Forelimb muscle (tissue), 1 donor: ENCODE measurements at regions not wholly inside any gene's neighbourhood (a gene's known extent, or its start where the extent isn't known, plus 50 kb on each side); places are given as distances from the start of the nearest gene placed in this dataset.
"Not testable (repeated sequence)": the region's sequence is repeated elsewhere in the genome, so short reads cannot be mapped to it uniquely, and the experiment has no call there.

Experiments
- DNase-seq: peaks from one replicate; pipeline ENCODE4 v3.0.0-alpha.2; 2013; ENCODE audit warnings: low read depth

DNA sequence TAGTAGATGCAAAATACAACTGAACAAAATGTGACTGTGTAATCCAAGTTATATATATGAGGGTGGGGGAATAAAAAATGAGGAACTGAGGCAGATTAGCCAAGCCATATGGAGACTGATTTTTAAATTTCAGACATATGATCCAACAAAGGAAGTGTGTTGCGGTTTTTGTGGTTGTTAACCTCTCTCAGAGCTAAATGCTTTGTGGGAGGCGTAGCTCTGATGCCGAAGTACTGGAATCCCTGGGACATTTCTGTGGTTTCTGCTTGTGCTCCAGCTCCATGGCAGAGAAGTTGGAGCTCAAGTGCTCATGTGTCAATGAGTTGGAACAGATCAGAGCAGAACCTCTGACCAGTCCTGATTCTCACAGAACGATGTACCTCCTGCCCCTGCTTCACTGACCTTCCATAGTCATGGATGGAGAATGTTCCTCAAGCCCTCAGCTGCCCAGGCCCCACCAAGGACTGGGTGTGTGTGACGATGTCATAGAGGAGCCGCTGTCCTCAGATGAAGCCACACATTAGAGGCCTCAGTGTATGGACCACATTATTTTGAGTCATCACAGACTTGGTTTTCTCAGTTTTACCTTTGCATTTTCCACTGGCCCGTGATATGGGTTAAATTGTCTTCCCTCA is 107.6 kb downstream of the SOX1 start:
- no peak for DNase-seq

DNA sequence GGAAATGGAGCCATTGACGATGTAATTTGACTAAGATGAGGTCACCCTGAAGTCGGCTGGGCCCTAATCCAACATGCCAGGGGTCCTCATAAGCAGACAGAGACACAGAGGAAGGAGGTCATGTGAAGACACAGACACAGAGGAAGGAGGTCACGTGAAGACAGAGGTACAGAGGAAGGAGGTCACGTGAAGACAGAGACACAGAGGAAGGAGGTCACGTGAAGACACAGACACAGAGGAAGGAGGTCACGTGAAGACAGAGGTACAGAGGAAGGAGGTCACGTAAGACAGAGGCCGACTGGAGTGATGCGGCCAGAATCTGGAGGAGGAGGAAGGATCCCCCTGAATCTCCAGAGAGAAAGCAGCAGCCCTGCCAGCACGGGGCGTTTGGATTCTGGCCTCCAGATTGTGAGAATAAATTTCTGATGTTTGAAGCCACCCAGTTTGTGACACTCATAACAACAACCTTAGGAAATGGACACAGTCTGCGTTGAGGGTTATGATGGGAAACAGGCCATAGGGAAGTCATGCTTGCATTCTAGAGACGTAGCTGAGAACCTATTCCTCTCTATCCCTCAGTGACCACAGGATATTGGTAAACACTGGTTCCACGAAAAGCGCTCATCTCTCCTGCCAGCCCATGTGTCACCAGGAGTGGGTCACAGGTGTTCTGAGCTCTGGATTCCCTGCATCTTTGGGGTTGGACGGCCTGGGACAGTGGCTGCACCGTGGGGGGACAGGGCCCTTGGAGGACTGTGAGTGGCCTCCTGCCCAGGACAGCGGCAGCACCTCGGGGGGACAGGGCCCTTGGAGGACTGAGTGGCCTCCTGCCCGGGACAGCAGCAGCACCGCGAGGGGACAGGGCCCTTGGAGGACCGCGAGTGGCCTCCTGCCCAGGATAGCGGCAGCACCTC is 108.5 kb downstream of the SOX1 start:
- DNase-seq: no peak

DNA sequence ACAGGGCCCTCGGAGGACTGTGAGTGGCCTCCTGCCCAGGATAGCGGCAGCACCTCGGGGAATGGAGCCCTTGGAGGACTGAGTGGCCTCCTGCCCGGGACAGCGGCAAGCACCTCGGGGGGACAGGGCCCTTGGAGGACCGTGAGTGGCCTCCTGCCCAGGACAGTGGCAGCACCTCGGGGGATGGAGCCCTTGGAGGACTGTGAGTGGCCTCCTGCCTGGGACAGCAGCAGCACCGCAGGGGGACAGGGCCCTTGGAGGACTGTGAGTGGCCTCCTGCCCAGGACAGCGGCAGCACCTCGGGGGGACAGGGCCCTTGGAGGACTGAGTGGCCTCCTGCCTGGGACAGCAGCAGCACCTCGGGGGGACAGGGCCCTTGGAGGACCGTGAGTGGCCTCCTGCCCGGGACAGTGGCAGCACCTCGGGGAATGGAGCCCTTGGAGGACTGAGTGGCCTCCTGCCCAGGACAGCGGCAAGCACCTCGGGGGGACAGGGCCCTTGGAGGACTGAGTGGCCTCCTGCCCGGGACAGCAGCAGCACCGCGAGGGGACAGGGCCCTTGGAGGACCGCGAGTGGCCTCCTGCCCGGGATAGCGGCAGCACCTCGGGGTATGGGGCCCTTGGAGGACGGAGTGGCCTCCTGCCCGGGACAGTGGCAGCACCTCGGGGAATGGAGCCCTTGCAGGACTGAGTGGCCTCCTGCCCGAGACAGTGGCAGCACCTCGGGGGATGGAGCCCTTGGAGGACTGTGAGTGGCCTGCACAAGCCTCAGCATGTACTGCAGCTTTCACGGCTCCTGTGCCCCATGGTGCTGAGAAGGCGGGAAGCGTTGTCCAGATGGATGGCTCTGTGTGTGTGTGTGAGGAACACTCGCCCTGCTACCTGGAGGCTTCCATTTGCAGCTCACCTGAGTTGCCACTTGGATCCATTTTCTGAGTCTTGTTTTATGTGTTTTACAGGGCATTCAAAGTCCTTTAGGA is 109.5 kb downstream of the SOX1 start:
- not testable (repeated sequence) for DNase-seq

DNA sequence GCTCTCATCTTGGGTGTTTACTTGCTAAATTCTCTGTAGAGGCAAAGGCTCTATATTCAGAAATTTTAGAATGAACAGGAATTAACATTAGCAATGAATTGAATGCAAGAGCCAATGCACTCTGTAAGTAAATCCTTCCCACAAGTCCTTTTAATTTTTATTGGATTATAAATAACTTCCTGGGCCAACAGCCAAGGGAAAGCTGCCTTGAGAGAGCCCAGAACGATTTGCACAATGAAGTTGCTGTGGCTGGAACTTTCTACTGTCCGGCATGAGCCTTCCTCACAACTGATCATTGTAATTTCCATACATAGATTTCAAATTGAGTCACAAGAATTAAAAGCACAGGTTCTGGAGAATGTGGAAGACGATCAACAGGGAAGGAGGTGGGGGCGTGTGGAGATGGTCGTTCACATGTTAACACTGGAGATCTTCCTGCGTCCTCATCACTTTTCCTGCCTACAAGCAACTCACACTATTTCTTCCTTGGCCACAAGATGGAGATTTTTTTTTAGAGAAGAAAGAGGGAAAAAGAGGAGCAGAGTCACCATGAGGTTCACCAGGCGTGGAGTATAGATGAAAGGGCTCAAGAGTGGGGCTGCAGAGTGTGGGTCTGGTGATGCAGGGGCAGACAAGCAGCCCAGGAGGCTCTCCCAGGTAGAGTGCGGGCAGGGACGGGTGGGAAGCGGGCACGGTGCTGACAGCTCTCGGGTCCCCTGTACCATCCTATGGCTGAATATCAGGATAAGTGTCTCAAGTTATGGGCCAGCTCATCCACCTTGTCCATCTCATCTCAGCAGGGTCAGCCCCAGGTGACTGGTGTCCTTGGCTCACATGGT is 110.7 kb downstream of the SOX1 start:
- peak; percentile 55 for DNase-seq

DNA sequence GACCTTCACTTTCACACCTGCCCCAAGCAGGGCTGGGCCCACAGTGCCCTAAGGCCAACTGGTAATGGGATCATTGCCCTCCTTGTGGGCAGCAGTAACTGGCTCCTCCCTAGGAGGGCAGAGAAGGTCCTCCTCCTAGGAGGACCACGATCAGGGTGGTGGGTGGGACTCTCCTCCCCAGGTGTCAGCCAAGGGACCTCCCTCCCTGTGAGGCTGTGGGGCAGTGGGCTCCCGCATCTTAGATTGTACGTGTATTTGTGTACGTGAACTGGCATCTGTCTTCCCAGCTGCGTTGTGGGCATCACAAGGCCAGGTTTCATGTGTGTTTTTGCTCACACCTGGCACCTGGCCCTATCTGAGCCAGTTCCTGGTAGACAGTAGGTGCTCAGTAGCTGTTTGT is 111.8 kb downstream of the SOX1 start:
- DNase-seq: no peak

DNA sequence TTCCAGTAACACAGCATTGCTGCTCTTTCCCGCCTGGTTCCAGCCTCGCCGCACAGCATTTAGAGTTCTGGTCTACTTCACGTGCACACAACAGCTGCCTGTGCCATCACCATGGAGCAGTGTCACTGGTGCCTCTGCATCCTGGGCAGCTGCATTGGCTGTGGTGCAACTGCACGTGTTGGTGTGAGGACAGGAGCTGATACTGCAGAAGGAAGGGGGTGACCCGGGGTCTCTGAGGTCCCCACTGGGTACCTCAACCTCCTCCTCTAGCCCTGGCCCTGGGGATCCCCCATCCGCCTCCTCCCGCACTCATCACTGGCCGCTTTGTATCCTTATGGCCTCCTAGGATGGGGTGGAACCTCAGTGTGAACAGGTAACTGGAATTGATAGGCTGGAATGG is 112.5 kb downstream of the SOX1 start:
- DNase-seq: no peak

DNA sequence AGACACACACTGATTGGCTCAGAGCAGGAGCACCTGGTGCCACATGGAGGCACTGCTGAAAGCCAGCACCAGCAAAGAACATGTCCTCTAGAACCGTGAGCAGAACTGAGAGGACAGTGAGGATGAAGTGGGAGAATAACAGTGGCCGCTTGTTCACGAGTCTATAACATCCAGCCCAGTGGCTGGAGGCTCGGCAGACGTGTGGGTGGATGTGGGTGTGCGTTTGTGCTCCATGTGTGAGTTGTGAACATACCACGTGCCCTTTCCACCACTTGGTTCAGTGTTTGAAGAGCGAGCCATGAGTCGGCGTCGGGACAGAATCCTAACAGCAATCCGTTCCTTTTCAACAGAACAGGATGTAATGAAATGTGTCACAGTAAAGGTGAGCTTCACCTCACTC is 113.0 kb downstream of the SOX1 start:
- no peak for DNase-seq

DNA sequence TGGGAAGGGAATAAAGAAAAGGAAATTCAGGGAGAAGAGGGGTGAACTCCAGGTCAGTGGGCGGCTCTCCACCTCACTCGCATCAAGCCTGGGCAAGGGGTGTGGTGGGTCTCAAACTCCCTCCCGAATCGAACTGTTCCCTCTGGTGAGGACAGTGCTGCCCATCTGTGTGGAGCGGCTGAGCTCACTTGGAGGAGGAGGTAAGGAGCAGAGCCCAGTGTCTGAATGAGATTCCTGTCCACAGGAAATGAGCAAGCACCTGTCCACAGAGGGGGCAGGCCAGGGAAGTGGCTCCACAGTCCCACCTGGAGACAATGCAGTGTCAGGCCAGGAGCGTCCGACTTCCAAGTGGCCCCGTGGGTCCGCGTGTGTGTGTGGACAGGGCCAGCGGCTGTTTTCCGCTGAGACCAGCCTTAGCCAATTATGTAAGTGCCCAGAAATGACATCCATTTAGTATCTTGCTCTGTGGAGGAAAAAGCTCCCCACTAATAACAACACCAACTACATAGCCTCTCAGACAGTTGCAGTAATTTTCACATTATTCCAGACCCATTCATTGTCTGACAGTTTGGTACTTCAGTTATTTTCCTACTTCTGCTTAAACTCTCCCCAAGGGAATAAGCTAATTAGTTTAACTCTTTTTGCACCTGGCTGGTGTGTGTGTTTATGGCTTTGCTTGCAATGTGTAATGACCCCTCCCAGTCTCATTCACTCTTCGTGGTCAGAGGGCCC is 114.6 kb downstream of the SOX1 start:
- DNase-seq: no peak

DNA sequence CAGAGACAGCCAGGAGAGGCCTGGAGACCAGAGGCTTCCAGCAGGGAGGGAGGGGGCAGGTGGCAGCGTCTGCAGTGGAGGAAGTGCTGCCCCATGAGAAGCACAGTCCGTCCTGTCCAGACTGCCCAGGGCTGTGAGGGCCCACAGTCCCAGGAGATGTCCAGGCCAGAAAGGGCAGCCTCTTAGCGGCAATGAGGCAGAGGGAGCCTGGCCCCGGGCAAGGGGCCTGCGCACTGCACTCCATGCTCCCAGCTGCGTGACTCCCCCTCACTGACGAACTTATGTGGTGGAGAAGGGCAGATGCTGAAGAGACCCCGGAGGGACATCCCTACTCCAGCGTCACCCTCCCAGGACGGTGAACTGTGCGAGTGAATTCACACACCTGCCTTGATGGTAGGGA is 115.3 kb downstream of the SOX1 start:
- no peak for DNase-seq

DNA sequence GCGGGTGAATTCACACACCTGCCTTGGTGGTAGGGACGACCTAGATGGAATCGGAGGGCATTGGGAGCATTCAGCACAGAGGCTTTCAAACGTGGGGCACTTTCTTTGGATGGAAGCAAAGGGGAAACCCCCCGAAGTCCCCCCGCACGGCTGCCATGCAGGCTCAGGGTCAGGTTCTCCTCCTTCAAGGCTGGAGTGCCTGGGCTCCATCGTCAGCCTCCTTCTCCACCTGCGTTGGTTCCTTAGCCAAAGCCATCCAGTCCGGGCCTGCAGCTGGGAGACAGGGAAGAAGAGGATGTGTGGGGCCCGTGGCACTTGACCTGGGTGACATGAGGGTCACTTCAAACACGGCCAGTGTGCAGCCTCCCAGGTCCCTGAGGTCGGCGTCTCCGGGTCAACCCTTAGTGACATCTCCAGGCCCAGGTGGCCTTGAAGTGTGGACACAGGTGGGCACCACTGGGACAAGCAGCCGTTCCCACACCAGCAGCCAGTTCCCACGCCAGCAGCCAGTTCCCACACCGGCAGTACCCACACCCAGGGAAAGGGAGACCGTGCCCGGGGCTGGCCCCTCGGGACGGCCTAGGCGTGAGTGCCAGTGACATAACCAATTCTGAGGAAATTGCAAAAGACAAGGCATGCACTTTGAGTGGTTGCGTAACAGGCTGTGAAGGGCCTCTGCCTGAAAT is 116.0 kb downstream of the SOX1 start:
- DNase-seq: no peak

DNA sequence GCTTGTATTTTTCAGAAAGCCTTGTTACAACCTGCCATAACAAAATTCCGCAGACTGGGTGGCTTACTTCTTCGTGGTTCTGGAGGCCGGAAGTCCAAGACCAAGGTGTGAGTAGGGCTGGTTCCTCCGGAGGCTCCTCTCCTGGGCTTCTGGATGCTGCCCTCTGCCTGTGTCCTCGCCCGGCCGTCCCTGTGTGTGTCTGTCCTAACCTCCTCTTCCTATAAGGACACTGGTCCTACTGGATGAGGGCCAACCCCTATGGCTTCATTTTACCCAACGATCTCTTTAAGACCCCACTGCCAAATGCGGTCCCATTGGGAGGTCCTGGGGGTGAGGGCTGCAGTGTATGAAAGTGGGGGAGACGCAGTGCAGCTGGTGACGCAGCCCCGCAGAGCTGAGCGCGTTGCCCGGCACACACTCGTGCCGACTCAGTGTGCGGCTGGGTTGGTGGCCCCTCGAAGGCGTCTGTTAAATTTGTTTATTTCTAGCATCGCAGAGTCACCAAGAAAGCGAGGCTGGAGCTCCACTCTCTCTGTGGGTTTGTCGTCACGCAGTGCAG is 116.7 kb downstream of the SOX1 start:
- no peak for DNase-seq

DNA sequence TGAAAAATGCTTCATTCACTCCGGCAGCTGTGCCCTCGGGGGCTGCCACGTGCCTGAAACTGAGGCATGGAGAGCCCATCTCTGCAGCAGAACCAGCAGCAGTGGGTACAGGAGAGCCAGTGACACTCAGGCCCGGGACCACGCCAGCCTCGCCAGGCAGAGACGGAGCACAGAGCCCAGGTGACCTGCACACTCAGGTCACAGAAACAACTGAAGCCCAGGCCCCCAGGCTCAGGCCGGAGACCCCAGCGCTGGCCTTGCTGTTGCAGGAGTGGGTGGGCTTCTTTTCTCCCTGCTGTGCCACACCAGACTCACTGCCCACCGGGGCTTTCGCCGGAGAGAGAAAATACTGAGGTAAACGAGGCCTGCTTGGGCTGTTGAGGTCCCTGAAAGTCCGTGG is 117.3 kb downstream of the SOX1 start:
- no peak for DNase-seq

DNA sequence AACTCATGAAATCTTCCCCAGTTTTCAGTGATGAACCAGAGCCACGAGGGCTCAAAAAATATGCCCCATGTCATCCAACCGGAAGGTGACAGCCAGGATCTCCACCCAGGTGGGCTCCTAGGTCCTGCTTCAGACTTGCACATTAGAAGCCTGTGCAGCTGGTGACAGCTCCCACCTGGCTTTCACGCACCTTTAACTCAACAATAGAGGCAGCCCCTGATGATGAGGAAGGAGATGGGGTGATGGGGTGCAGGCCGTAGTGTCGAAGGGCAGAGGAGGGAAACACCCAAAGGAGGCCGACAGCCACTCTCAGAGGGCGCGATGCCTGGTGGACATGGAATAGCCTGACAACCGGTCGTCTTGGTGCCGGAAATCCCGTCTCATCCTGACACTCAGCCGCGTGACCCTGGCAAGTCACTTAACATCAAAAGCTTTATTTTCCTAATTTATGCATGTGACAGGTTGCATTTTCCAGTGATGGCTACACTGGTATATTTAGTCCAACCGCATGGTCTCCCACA is 118.0 kb downstream of the SOX1 start:
- no peak for DNase-seq

DNA sequence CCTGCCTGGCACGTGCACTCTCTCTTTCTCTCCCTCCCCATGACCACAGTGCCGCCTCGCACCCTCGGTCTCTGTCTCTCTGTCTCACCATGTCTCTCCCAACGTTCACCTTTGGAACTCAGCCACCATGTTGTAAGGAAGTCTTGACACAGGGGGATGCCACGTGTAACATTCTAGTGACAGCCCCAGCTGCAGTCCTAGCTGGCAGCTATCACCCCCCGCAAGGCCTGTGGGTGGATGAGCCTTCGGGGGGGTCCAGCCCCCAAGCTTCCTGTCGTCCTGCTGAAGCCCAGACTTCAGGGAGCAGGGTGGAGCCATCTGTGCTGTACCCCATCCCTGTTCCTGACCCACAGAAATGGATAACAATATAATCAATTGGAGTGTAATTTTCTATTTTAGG is 118.5 kb downstream of the SOX1 start:
- DNase-seq: no peak

DNA sequence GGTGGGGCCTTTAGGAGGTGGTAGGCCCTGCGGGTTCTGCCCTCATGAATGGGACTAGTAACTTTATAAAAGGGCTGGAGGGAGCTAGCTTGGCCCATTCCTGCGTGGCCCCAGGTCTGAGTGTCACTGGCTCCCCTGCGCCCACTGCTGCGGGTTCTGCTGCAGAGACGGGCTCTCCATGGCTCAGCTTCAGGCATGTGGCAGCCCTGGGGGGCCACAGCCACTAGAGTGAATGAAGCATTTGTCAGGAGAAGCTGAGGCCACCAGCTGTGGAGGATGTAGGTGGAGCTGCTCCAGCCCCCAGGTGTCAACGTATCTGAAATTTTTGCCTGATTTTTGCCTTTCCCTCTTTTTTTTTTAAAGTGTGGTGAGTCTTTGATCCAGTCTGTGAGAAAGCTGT is 119.1 kb downstream of the SOX1 start:
- DNase-seq: no peak

DNA sequence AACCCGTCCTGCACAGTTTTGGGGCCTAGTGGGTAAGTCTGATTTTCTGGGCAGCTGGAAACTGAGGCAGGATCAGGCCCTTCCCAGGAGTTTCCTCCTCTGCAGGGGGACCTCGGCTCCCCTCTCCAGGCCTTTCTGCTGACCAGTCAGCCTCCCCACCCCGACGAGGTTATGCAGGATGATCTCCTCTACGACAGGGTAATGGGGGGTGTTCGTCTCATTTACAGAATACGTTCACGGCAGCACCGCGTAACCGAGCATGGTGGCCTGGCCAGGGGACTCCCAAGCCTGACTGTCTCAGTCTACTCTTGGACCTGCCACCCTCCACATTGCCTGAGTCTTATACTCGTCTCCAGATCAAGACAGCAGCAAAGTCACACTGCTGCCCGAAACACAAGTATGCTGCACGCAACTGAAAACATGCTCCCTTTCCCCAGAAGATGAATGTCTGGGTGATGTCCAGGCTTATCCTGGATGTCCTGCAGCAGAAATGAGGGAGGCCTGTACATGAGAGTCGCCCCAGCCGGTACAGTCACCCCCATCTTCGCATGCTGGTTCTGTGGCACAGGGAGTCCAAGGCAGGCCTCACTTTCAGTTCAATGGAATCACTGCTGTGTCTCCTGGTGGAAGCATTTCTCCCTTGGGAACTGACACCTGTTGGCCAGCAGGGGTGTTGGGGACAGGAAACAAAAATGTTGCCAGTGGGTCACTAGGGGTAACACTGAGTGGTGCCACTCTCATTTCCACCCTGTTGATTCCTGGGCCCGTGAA is 120.8 kb downstream of the SOX1 start:
- no peak for DNase-seq

DNA sequence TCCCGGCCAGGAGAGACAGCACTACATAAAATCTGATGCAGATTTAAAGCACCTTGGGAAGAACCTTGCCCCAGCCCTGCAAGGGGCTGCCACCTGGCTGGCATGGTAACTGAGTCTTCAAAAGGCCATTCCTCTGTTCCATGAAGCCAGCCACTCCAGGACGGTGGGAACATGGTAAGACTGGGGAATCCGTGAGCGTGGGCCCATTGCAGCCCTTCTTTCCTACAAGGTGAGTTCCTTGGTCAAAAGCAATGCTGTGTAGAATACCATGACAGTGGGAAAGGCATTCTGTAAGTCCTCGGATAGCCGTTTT is 121.3 kb downstream of the SOX1 start:
- DNase-seq: no peak

DNA sequence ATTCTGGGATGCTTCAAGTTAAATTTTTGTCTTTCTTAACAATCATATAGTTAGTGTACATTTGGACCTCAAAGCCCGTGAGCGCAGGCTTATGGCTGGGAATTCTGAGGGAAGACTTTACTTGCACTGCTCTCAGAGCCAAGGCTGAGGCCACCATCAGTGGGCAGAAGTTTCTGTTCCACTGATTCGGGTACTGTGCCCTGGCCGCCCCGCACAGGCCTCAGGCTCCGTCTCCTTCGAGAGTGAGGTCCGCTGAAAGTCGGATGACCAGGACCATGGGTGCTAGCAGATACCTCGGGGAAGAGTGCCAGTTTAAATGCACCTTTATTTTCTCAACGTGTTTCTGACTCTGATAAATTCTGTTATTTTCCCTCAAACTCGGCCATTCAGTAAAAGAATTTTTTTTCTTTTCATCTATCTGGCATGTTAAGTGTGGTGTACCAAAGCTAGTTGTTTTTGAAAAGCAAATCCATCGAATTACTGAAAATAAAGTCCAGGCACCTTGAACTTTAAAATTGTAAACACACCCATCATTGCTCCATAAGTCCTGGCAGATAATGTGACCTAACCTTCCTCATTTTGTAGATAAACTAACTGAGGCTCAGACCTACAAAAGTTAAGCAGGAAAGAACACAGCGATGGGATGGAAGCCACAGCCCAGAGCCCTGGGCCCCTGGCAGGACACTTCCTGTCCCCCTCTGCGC is 126.7 kb downstream of the SOX1 start:
- no peak for DNase-seq
